SK-N-MC (cell line): ENCODE measurements at regions not wholly inside any gene's neighbourhood (a gene's known extent, or its start where the extent isn't known, plus 50 kb on each side); places are given as distances from the start of the nearest gene placed in this dataset.

Experiments used
- EZH2 ChIP-seq: fragments of 200-600 bp; sonication (generic); IDR thresholded peaks from one replicate; pipeline ENCODE4 v1.6.1; 2017; ENCODE audit warnings: antibody characterized with exemption
- POLR2AphosphoS5 ChIP-seq: IDR thresholded peaks from 2 replicates; pipeline ENCODE4 v1.6.1; 2012; ENCODE audit warnings: mild to moderate bottlenecking, low read depth, low read length, borderline replicate concordance

DNA sequence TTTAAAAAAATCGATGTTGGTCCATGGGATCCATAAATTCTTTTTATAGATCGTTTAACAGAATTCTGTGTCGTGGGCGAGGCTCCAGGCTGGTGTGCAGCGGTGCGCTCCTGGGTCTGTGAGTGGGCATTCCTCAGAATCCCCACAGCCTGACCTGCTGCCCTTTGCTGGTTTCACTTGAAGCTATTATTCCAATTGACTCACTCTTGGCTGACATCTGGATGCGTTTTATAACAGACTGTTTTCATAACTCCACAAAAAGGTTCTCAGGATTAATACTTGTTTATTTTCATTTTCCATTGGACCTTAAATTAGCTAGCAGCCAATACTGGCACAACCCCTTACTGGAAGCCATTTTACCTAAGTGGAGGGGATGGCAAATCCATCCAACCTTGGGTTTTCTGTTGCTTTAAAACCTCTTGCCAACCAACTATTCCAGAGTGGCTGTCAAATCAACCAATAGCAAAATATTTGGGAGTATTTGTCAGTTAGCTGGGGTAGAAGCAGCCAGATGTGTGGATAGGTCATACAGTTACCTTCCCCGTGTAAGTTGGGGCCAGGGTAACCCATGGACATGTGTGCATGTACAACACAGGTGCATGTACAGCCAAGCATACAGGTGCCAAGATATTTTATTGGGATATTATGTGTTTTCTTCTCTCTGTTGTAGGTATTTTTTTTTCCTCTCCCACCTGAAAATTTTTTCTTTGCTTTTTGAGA, 160.7 kb upstream of the ZNF32 start:
- no peak for TF ChIP-seq EZH2
- TF ChIP-seq POLR2AphosphoS5 = no peak
